ENCODE measurements at regions not wholly inside any gene's neighbourhood (a gene's known extent, or its start where the extent isn't known, plus 50 kb on each side); places are given as distances from the start of the nearest gene placed in this dataset.

DNA sequence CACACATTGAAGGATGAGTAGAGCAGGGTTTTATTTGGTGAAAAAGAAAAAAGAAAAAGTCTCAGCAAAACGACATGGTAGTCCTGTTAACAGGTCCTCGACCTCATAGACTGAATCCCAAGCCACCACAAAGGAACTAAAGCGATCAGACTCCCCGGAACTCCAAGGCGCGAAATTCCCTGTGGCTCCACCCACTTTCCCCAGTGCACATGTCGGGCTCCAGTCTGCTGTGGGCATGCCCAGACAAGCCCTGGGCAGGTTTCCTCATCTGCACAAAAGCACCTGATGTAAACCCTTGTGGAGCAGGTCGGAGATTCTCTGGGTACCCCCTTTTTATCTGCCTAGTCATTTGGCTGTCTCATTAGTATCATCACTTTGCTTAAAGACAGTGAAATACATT, 170.7 kb upstream of the FSIP2 start:
- no peaks in the 10 kb centered on the region for H3K27me3 Mint-ChIP-seq (ENCODE audit: low read depth in 3 of 3)

DNA sequence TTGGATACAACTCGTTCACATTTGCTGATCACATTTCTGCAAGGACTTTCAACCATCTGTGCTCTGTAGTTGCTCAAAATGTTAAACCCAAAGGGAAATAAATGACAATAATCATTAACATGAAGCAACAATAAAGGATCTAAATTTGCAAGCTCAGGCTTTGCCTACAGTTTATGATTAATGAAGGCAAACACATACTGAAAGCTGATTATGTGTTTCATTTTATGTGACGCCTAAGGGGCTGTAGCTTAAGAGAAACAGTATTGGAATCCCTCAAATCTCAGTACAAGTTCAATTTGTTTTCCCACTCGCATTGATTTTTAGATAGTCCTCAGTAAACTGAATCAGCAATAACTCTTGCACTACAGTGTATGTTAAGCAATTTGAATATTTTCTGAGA, 160.3 kb upstream of the FSIP2 start:
- no peak for TF ChIP-seq CTCF (IDR thresholded peaks at IDR 0.05)
- Histone ChIP-seq H4K20me1 (ENCODE audit: insufficient read depth, low read length) (no peaks in the 10 kb centered on the region), H3K27me3 (ENCODE audit: control insufficient read depth in 2 of 2, insufficient read depth in 2 of 2, low read length in 2 of 2) (no peaks in the 10 kb centered on the region), H2AFZ (ENCODE audit: insufficient read depth, low read depth, low read length, poor library complexity, severe bottlenecking) (no peak overlapping the region), H3K79me2 (ENCODE audit: insufficient read depth, low read length) (no peaks in the 10 kb centered on the region), H3K4me1 (ENCODE audit: control insufficient read depth in 1 of 2, insufficient read depth in 2 of 2, low read length in 2 of 2) (no peaks in the 10 kb centered on the region), H3K4me2 (replicated peaks; ENCODE audit: extremely low read depth, low read length, poor library complexity, severe bottlenecking) (no peak overlapping the region), H3K27ac (ENCODE audit: low read depth in 1 of 2, low read length in 2 of 2) (no peak overlapping the region), H3K9ac (ENCODE audit: insufficient read depth, low read length, poor library complexity, severe bottlenecking) (no peak overlapping the region), H3K36me3 (replicated peaks in 1 of 2; ENCODE audit: control insufficient read depth in 1 of 2, insufficient read depth in 2 of 2, low read length in 2 of 2) (no peaks in the 10 kb centered on the region), H3K9me3 (replicated peaks in 1 of 2; ENCODE audit: control insufficient read depth in 1 of 2, insufficient read depth in 1 of 2, low read length in 2 of 2) (peaks cover 5 to 13% of the 10 kb centered on the region in 2 donors), H3K4me3 (replicated peaks in 1 of 3; ENCODE audit: low read depth in 2 of 3, low read length in 3 of 3) (no peak overlapping the region)
- peaks cover 0 to 6% (median 2%) of the 10 kb centered on the region in 7 donors for H3K9me3 Mint-ChIP-seq
- 80% methylated on average over 1 of the region's 3 CpGs for WGBS (ENCODE audit: insufficient coverage)
- intact Hi-C loops (cut with micrococcal nuclease) = no loop called here
- no peaks in the 10 kb centered on the region for H3K27me3 Mint-ChIP-seq (ENCODE audit: low read depth in 3 of 3)
- no peaks in the 10 kb centered on the region for H3K36me3 Mint-ChIP-seq
- no peaks in the 10 kb centered on the region for H3K4me1 Mint-ChIP-seq
- no peak overlapping the region for H3K4me3 Mint-ChIP-seq
- H3K27ac Mint-ChIP-seq = no peak overlapping the region
- no peak for DNase-seq

More for the DNA sequence above, 170.7 kb upstream of the FSIP2 start:
- H3K27ac Mint-ChIP-seq = no peak overlapping the region
- H3K4me1 Mint-ChIP-seq = no peaks in the 10 kb centered on the region
- H3K9me3 ChIP-seq (replicated peaks in 1 of 2; ENCODE audit: control insufficient read depth in 1 of 2, insufficient read depth in 1 of 2, low read length in 2 of 2) = peaks cover 3 to 5% of the 10 kb centered on the region in 2 donors
- no peak overlapping the region for H3K4me2 ChIP-seq (replicated peaks; ENCODE audit: extremely low read depth, low read length, poor library complexity, severe bottlenecking)
- DNase-seq = no peak
- no peaks in the 10 kb centered on the region for H3K36me3 Mint-ChIP-seq
- H3K4me3 ChIP-seq (replicated peaks in 1 of 3; ENCODE audit: low read depth in 2 of 3, low read length in 3 of 3) = no peak overlapping the region
- H3K79me2 ChIP-seq (ENCODE audit: insufficient read depth, low read length) = no peaks in the 10 kb centered on the region
- peaks cover 0 to 10% (median 5%) of the 10 kb centered on the region in 7 donors for H3K9me3 Mint-ChIP-seq
- no peak overlapping the region for H3K4me3 Mint-ChIP-seq
- no peak for TF ChIP-seq CTCF (IDR thresholded peaks at IDR 0.05)
- H4K20me1 ChIP-seq (ENCODE audit: insufficient read depth, low read length) = no peaks in the 10 kb centered on the region
- H3K27me3 ChIP-seq (ENCODE audit: control insufficient read depth in 2 of 2, insufficient read depth in 2 of 2, low read length in 2 of 2) = no peaks in the 10 kb centered on the region
- WGBS (ENCODE audit: insufficient coverage) = 91% methylated on average over 4 of the region's 8 CpGs
- intact Hi-C loops (cut with micrococcal nuclease) = no loop called here
- no peak overlapping the region for H3K9ac ChIP-seq (ENCODE audit: insufficient read depth, low read length, poor library complexity, severe bottlenecking)
- no peak overlapping the region for H2AFZ ChIP-seq (ENCODE audit: insufficient read depth, low read depth, low read length, poor library complexity, severe bottlenecking)
- H3K36me3 ChIP-seq (replicated peaks in 1 of 2; ENCODE audit: control insufficient read depth in 1 of 2, insufficient read depth in 2 of 2, low read length in 2 of 2) = no peaks in the 10 kb centered on the region
- H3K4me1 ChIP-seq (ENCODE audit: control insufficient read depth in 1 of 2, insufficient read depth in 2 of 2, low read length in 2 of 2) = no peaks in the 10 kb centered on the region
- no peak overlapping the region for H3K27ac ChIP-seq (ENCODE audit: low read depth in 1 of 2, low read length in 2 of 2)
